Mesendoderm (in vitro differentiated cells): ENCODE measurements at regions not wholly inside any gene's neighbourhood (a gene's known extent, or its start where the extent isn't known, plus 50 kb on each side); places are given as distances from the start of the nearest gene placed in this dataset.

Source experiments
- DNase-seq: peaks from one replicate; pipeline ENCODE4 v3.0.0; 2013
- H2AK5ac ChIP-seq: 2 replicates; pipeline ENCODE4 v1.6.1; 2013; ENCODE audit warnings: low read length, inconsistent platforms
- H2BK120ac ChIP-seq: 2 replicates; pipeline ENCODE4 v1.6.1; 2013; ENCODE audit warnings: low read depth, mild to moderate bottlenecking, low read length, moderate library complexity, mixed read lengths
- H2BK15ac ChIP-seq: replicated peaks from 2 replicates; pipeline ENCODE4 v1.6.1; 2013; ENCODE audit warnings: low read depth, mild to moderate bottlenecking, moderate library complexity
- H2BK5ac ChIP-seq: 2 replicates; pipeline ENCODE4 v1.6.1; 2013; ENCODE audit warnings: low read length, inconsistent platforms
- H3K18ac ChIP-seq: 2 replicates; pipeline ENCODE4 v1.6.1; 2013; ENCODE audit warnings: mild to moderate bottlenecking, low read length, mixed read lengths
- H3K23ac ChIP-seq: one replicate; pipeline ENCODE4 v1.6.1; 2013; ENCODE audit warnings: low read length
- H3K27ac ChIP-seq: 2 replicates; pipeline ENCODE4 v1.5.1; 2013; ENCODE audit warnings: low read depth, mild to moderate bottlenecking, inconsistent platforms, low read length, moderate library complexity
- H3K27me3 ChIP-seq: 2 replicates; pipeline ENCODE4 v1.6.1; 2013; ENCODE audit warnings: low read length, control low read depth, mild to moderate bottlenecking, inconsistent platforms; ENCODE audit not compliant: insufficient read depth, poor library complexity
- H3K36me3 ChIP-seq: 2 replicates; pipeline ENCODE4 v1.6.1; 2013; ENCODE audit warnings: low read length, inconsistent platforms; ENCODE audit not compliant: control insufficient read depth, insufficient read depth
- H3K4ac ChIP-seq: one replicate; pipeline ENCODE4 v1.6.1; 2013; ENCODE audit warnings: low read depth, mild to moderate bottlenecking, low read length, moderate library complexity
- H3K4me1 ChIP-seq: 2 replicates; pipeline ENCODE4 v1.6.1; 2013; ENCODE audit warnings: low read depth, low read length, inconsistent platforms; ENCODE audit not compliant: control insufficient read depth
- H3K4me2 ChIP-seq: 2 replicates; pipeline ENCODE4 v1.6.1; 2013; ENCODE audit warnings: low read length
- H3K4me3 ChIP-seq: 2 replicates; pipeline ENCODE4 v1.5.1; 2013; ENCODE audit warnings: mild to moderate bottlenecking, low read length
- H3K56ac ChIP-seq: one replicate; pipeline ENCODE4 v1.6.1; 2013; ENCODE audit warnings: low read length
- H3K79me1 ChIP-seq: 2 replicates; pipeline ENCODE4 v1.6.1; 2013; ENCODE audit warnings: low read length, inconsistent platforms
- H3K79me2 ChIP-seq: 2 replicates; pipeline ENCODE4 v1.6.1; 2013; ENCODE audit warnings: mild to moderate bottlenecking, low read length; ENCODE audit not compliant: control insufficient read depth, insufficient read depth
- H3K9ac ChIP-seq: 2 replicates; pipeline ENCODE4 v1.6.1; 2013; ENCODE audit warnings: low read length, inconsistent platforms
- H4K5ac ChIP-seq: one replicate; pipeline ENCODE4 v1.6.1; 2013; ENCODE audit warnings: low read length
- H4K8ac ChIP-seq: one replicate; pipeline ENCODE4 v1.6.1; 2013; ENCODE audit warnings: low read depth, mild to moderate bottlenecking, control low read depth, low read length, moderate library complexity
- WGBS: extraction: QIAGEN DNeasy Blood & Tissue Kit; methylation state at CpG from one replicate; pipeline ENCODE4 v1.1.7; 2013; ENCODE audit warnings: low lambda C conversion rate, missing lambda C conversion rate; ENCODE audit not compliant: insufficient coverage; ENCODE audit errors: extremely low coverage; 5-methylcytosine and 5-hydroxymethylcytosine counted together

DNA sequence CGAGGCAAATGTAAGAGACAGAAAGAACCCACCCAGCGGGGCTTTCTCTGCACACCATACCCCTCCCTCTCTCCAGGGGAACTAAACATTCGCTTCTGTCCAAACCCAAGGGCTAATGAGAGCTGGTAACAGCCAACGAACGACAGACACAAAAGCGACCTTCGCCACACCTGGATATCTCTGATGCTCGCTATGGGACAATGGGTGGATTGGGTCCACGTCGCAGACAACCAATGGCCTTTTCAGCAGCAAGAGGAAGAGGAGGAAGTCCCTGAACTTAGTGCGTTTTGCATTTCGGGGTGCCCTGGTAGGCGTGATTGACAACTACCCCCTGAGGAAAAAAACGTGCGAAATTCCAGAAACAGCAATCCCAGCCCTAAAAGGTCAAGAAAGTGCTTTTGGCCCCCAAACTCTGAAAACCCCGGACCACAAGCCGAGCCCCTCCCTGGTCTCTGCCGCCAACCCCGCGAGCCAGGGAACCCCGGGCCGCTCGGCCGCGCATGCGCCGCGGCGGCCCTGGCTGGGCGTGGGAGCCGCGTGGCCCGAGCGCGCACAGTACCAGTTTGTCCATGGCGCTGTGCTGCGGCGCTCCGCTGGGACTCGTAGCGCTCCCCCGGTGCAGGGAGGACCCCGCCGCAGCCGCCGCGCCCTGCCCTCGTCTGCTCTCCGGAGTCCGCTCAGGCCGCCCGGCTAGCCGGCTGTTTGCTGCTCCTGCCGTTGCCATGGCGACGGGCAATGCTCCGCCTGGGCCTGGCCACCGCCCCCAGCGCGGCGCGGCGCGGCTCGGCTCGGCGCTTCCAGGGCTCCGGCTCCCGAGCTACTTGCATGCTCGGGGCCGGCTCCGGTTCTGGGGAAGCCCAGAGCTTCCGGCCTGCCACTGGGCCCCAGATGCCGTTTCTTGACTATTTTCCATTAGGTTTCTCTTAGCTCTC lies 66.9 kb upstream of the DNAH5 start:
- Histone ChIP-seq H3K36me3 (no peaks in the 10 kb centered on the region), H3K56ac (peak overlapping the region; percentile 89), H2AK5ac (no peak overlapping the region), H4K8ac (no peak overlapping the region), H3K23ac (no peak overlapping the region), H3K4ac (no peak overlapping the region), H3K79me2 (no peaks in the 10 kb centered on the region), H3K27me3 (no peaks in the 10 kb centered on the region), H3K4me3 (peak overlapping the region; percentile 68), H2BK5ac (no peak overlapping the region), H3K18ac (no peak overlapping the region), H3K4me2 (peak overlapping the region; percentile 79), H3K27ac (peak overlapping the region; percentile 8), H2BK15ac (no peak overlapping the region), H2BK120ac (no peak overlapping the region), H3K79me1 (no peaks in the 10 kb centered on the region), H3K4me1 (no peaks in the 10 kb centered on the region), H3K9ac (peak overlapping the region; percentile 76), H4K5ac (no peak overlapping the region)
- peak; percentile 97 for DNase-seq
- no CpG with 5 or more reads among the region's 74 CpGs for WGBS

DNA sequence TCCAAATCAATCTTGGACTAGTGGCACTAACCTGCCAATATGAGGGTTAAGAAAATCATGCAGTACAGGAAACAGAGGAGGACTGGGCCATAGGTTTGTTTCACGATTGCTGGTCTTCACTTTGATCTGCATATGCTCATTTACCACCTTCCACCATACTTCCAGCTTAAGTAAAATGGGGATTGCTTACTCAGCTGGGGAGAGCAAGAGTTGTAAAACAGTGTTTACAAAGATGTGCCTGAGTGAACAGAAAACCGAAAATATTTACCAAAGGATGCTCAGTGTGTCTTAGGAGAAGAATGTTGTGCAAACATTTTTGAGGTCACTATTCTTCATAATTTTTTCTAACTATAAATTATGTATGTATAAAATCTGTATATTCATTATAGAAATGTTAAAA lies 65.1 kb upstream of the DNAH5 start:
- Histone ChIP-seq H3K9ac (no peak overlapping the region), H4K5ac (no peak overlapping the region), H3K4me1 (no peaks in the 10 kb centered on the region), H3K4me2 (no peak overlapping the region), H2BK15ac (no peak overlapping the region), H2BK5ac (no peak overlapping the region), H3K4me3 (no peak overlapping the region), H3K36me3 (no peaks in the 10 kb centered on the region), H3K4ac (no peak overlapping the region), H4K8ac (no peak overlapping the region), H3K27ac (no peak overlapping the region), H3K79me1 (no peaks in the 10 kb centered on the region), H2BK120ac (no peak overlapping the region), H3K23ac (no peak overlapping the region), H3K56ac (no peak overlapping the region), H3K27me3 (no peaks in the 10 kb centered on the region), H3K18ac (no peak overlapping the region), H2AK5ac (no peak overlapping the region), H3K79me2 (no peaks in the 10 kb centered on the region)
- WGBS: no CpG with 5 or more reads among the region's 2 CpGs
- no peak for DNase-seq

DNA sequence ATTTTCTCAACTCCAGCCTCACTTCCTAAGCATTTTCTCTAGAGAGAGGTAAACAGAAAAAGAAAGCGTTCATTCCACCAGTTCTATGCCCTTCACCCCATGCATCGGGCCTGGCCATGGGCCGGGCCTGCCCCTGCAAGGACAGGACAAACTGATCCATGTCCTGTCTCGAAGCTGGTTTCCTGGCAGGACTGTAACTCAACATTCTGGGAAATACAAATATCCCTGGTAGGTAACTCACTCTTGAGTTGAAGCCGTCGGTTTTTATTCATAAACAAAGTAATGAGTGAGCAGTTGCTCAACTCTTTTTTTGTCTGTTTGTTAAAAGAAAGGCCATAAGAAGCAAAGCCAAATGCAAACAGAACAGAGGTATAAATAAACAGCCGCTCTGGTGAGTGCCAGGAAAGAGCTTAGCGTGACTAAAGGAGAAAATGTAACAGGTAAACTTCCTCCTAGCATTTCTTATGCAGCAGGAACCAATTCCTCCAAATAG lies 64.4 kb upstream of the DNAH5 start:
- Histone ChIP-seq H2BK15ac (no peak overlapping the region), H4K8ac (no peak overlapping the region), H4K5ac (no peak overlapping the region), H3K18ac (no peak overlapping the region), H3K9ac (no peak overlapping the region), H2AK5ac (no peak overlapping the region), H2BK120ac (no peak overlapping the region), H3K27me3 (no peaks in the 10 kb centered on the region), H3K27ac (no peak overlapping the region), H3K79me2 (no peaks in the 10 kb centered on the region), H2BK5ac (no peak overlapping the region), H3K4me2 (no peak overlapping the region), H3K23ac (no peak overlapping the region), H3K56ac (no peak overlapping the region), H3K4me1 (no peaks in the 10 kb centered on the region), H3K4ac (no peak overlapping the region), H3K79me1 (no peaks in the 10 kb centered on the region), H3K36me3 (no peaks in the 10 kb centered on the region), H3K4me3 (no peak overlapping the region)
- DNase-seq: no peak
- no CpG with 5 or more reads among the region's 8 CpGs for WGBS

DNA sequence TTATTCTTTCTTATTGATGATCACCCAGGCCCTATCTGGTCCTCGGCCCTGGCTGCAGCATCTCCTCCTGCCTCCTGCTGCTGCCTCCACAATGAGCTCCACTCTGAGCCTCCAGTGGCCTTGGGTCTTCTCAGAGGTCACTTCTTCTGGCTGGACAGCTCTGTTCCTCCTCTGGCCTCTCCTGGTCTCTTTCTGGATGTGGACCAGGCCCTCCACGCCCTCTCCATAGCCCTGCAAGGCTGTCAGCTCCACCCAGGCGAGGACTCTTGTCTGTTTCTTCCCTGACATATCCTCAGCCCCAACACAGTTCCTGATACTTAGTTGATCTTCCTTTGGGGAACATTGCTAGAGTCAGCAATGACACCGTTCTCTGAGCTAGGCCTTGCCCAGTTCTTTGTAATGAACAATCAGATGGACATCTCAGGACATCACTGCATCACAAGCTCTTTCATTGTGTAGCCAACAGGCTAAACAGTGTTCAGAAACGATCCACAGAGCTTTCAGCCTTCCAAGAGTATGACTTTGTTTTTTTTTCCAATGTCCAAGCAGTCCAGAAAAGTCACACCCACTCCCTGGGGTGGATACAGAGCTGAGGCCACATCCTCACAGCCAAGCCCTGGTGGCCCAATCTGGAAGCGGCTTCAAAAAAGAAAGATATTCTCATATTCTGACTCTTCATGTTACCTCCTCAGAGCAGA lies 62.5 kb upstream of the DNAH5 start:
- no peaks in the 10 kb centered on the region for H3K79me1 ChIP-seq
- no peak overlapping the region for H3K9ac ChIP-seq
- H3K4ac ChIP-seq: no peak overlapping the region
- H3K27me3 ChIP-seq: no peaks in the 10 kb centered on the region
- no peak overlapping the region for H4K5ac ChIP-seq
- H2BK15ac ChIP-seq: no peak overlapping the region
- no peak overlapping the region for H3K4me2 ChIP-seq
- no peak overlapping the region for H3K27ac ChIP-seq
- no peak overlapping the region for H3K56ac ChIP-seq
- no peak overlapping the region for H3K18ac ChIP-seq
- H2BK5ac ChIP-seq: no peak overlapping the region
- no peak overlapping the region for H4K8ac ChIP-seq
- H2AK5ac ChIP-seq: no peak overlapping the region
- no peaks in the 10 kb centered on the region for H3K4me1 ChIP-seq
- no peak overlapping the region for H3K23ac ChIP-seq
- no peaks in the 10 kb centered on the region for H3K79me2 ChIP-seq
- no peak for DNase-seq
- H3K36me3 ChIP-seq: no peaks in the 10 kb centered on the region
- H2BK120ac ChIP-seq: no peak overlapping the region
- WGBS: no CpG with 5 or more reads among the region's 6 CpGs
- H3K4me3 ChIP-seq: no peak overlapping the region

DNA sequence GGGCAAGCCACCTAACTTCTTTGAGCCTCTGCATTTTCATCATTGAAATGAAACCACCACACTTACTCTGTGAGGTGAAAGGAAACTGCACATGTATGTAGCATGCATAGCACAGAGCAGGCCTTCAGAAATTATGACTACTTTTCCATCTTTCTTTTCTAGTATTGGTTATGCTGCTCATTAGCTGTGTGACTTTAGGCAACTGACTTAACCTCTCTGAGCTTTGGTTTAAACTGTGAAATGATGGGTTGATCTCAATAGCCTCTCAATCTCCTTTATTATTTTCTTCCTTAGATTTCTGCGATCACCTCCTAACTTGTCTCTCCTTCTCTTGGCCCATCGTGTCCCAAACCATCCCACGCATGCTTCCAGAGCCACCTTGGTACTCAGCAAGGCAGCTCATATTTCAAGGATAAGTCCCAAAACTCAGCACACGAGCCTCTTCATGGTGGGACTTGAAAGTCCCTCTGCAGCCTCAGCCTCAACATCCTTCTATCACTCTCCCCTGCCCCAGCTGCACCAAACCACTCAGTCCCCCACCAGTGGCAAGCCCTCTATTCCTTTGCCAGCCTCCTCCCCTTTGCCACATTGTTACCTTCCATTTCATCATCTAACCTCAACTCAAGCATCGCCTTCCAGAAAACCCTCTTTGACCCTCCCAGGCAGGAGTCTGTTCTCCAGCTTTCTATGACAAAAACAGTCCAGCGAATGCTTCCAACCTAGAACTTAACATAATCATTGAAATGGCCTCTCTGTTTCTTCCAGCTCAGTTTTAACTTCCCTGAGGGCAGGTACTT lies 60.3 kb upstream of the DNAH5 start:
- Histone ChIP-seq H3K4me3 (no peak overlapping the region), H3K36me3 (no peaks in the 10 kb centered on the region), H3K27me3 (no peaks in the 10 kb centered on the region), H3K56ac (peak overlapping the region; percentile 5), H3K4me1 (no peaks in the 10 kb centered on the region), H2AK5ac (no peak overlapping the region), H3K18ac (no peak overlapping the region), H2BK120ac (no peak overlapping the region), H2BK15ac (no peak overlapping the region), H3K79me1 (no peaks in the 10 kb centered on the region), H3K4me2 (no peak overlapping the region), H3K23ac (no peak overlapping the region), H3K79me2 (no peaks in the 10 kb centered on the region), H2BK5ac (no peak overlapping the region), H4K5ac (no peak overlapping the region), H3K27ac (no peak overlapping the region), H3K9ac (no peak overlapping the region), H3K4ac (no peak overlapping the region), H4K8ac (no peak overlapping the region)
- DNase-seq: peak; percentile 69
- no CpG with 5 or more reads among the region's 6 CpGs for WGBS
